ENCODE measurements at regions not wholly inside any gene's neighbourhood (a gene's known extent, or its start where the extent isn't known, plus 50 kb on each side); places are given as distances from the start of the nearest gene placed in this dataset.

DNA sequence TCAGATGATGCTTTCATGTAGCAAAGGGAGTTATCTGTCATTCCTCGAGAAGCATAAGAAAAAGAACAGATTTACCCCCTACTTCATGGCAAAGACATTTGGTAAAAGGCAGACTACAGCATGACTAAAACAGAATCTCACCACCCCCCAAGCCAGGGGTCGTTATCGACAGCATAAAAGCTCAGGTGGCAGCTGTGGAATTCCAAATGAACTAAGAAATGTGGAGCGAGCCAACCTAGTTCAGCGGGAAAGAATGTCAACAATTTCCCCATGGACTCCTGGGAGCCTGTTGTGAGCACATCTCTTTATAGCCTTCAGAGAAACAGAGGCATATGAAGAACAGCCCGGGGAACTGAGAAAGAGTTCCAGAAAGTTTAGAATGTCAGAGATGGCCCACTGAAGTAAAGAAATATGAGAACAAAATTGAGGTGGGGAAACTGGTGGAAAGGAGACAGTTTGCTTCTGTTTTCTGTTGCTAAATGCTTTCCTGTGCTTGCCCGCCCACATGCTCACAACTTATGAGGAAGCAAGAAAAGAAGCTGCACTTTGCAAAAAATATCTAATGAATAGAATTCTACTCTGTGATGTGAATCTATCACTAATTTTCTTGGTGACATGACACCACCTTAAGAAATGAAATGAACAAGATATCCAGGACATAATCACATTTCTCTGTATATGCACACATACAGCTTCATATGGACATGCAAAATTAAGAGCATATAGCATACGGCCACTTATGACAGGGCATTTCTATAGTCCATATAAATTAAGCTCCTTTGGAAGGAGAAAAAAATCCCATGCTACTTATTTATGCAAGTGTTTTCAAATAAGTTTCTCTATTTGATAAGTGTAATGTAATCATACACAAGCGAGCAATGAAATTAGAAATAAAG lies 135.3 kb upstream of the MID1 start:
- DNase-seq, result peak; percentile 6
- Mint-ChIP-seq H3K4me3 (ENCODE audit: low read depth, unreplicated experiment) (no peak overlapping the region), H3K4me1 (ENCODE audit: low read depth, unreplicated experiment) (peaks cover 23% of the 10 kb centered on the region), H3K27me3 (ENCODE audit: unreplicated experiment) (no peaks in the 10 kb centered on the region), H3K27ac (ENCODE audit: unreplicated experiment) (peak overlapping the region; percentile 23), H3K9me3 (ENCODE audit: low read depth, unreplicated experiment) (peaks cover 2% of the 10 kb centered on the region), H3K36me3 (ENCODE audit: insufficient read depth, unreplicated experiment) (no peaks in the 10 kb centered on the region)
- no TSS peak for BruUV-seq (replicated peaks)
- CTCF ChIA-PET, result interaction anchor here (1.8 kb wide), 1 partner anchor 345 kb away, joined by 10 read pairs; no protein-coding TSS in a partner anchor
- intact Hi-C loops (cut with micrococcal nuclease; ENCODE audit: unreplicated experiment), result loop anchor here (1.0 to 5.0 kb wide), 2 partner anchors 77 to 345 kb away; no protein-coding TSS in a partner anchor
- TF ChIP-seq, protein P1, sequence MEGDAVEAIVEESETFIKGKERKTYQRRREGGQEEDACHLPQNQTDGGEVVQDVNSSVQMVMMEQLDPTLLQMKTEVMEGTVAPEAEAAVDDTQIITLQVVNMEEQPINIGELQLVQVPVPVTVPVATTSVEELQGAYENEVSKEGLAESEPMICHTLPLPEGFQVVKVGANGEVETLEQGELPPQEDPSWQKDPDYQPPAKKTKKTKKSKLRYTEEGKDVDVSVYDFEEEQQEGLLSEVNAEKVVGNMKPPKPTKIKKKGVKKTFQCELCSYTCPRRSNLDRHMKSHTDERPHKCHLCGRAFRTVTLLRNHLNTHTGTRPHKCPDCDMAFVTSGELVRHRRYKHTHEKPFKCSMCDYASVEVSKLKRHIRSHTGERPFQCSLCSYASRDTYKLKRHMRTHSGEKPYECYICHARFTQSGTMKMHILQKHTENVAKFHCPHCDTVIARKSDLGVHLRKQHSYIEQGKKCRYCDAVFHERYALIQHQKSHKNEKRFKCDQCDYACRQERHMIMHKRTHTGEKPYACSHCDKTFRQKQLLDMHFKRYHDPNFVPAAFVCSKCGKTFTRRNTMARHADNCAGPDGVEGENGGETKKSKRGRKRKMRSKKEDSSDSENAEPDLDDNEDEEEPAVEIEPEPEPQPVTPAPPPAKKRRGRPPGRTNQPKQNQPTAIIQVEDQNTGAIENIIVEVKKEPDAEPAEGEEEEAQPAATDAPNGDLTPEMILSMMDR (IDR thresholded peaks at IDR 0.05; ENCODE audit: unreplicated experiment), result no peak

DNA sequence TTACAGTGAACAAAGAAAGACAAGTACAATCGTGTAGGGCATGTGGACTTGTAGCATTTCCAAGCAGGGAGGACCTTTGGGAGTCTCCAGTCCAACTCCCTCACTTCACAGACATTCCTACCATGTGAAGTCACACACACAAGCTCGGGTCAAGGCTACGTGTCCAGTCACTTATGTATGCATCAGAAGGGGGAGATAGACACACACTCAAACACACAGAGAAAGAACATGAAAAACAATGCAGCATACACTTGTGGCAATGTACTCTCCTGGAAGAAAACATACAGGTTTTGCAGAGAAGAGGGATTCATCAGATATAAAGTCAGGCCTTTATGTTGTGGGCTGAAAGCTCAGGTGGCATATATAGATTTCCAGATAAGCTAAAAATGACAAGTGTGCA lies 136.1 kb upstream of the MID1 start:
- Mint-ChIP-seq H3K4me3 (ENCODE audit: low read depth, unreplicated experiment) (no peak overlapping the region), H3K4me1 (ENCODE audit: low read depth, unreplicated experiment) (peaks cover 23% of the 10 kb centered on the region), H3K36me3 (ENCODE audit: insufficient read depth, unreplicated experiment) (no peaks in the 10 kb centered on the region), H3K27ac (ENCODE audit: unreplicated experiment) (no peak overlapping the region), H3K9me3 (ENCODE audit: low read depth, unreplicated experiment) (peaks cover 2% of the 10 kb centered on the region), H3K27me3 (ENCODE audit: unreplicated experiment) (no peaks in the 10 kb centered on the region)
- CTCF ChIA-PET, result interaction anchor here (1.8 kb wide), 1 partner anchor 345 kb away, joined by 10 read pairs; no protein-coding TSS in a partner anchor
- BruUV-seq (replicated peaks), result no TSS peak
- intact Hi-C loops (cut with micrococcal nuclease; ENCODE audit: unreplicated experiment), result loop anchor here (1.0 to 5.0 kb wide), 2 partner anchors 76 to 344 kb away; no protein-coding TSS in a partner anchor
- DNase-seq, result peak; percentile 38
- TF ChIP-seq, protein P1 (IDR thresholded peaks at IDR 0.05; ENCODE audit: unreplicated experiment), result no peak

DNA sequence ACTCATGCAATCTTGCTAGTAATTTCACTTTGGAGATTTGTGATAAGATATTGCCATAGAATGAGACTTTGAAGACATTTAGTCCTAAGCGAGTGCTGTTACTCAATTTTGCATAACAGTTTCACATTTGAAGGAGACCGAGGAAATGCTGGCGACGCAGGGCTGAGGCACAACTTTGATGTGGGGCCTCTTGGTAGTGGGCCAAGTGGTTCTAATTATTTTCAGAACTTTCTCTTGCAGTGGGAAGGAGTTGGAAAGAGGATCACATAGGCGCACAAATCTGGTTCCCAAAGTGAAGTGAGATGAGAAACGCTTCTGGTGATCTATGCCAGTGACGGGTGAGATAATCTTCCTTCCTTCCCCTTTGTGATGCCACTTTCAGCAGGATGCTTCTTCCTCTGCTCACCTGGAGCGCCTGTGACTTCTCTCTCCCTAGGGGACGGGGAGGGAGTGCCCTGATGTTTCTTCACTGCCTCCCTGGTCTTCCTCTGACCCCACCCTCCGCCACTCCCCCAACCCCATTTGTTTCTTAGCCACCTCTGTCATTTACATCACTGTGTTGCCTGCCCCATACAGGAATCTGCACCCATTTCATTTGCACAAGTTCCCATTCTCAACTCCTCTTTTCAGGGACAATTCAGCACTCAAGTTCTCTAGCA lies 138.9 kb upstream of the MID1 start:
- H3K27ac Mint-ChIP-seq (ENCODE audit: unreplicated experiment), result no peak overlapping the region
- CTCF ChIA-PET, result no interaction called here
- no TSS peak for BruUV-seq (replicated peaks)

DNA sequence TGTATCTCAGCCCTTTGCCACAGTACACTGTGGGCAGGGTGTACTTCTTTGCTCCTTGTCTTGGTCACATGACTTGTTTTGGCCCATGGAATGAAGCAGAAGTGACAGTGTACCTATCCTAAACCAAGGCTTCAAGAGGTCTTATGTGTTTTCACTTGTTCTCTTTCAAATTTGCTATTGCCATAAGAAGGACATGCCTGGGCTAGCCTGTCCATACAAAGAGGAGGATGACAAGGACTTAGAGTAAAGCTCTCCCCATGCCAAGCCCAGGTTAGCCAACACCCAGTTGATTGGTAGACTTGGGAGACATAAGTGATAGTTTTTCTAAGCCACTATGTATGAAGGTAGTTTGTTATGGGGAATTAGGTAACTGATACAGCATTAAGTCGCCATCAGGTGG lies 141.1 kb upstream of the MID1 start:
- no TSS peak for BruUV-seq (replicated peaks)
- no peaks in the 10 kb centered on the region for H3K27me3 Mint-ChIP-seq (ENCODE audit: unreplicated experiment)
- CTCF ChIA-PET, result no interaction called here
- intact Hi-C loops (cut with micrococcal nuclease; ENCODE audit: unreplicated experiment), result no loop called here
- TF ChIP-seq, protein P1 (IDR thresholded peaks at IDR 0.05; ENCODE audit: unreplicated experiment), result no peak
- peaks cover 6% of the 10 kb centered on the region for H3K4me1 Mint-ChIP-seq (ENCODE audit: low read depth, unreplicated experiment)
- H3K4me3 Mint-ChIP-seq (ENCODE audit: low read depth, unreplicated experiment), result no peak overlapping the region
- peaks cover 6% of the 10 kb centered on the region for H3K36me3 Mint-ChIP-seq (ENCODE audit: insufficient read depth, unreplicated experiment)
- H3K9me3 Mint-ChIP-seq (ENCODE audit: low read depth, unreplicated experiment), result no peaks in the 10 kb centered on the region
- no peak overlapping the region for H3K27ac Mint-ChIP-seq (ENCODE audit: unreplicated experiment)
- DNase-seq, result no peak

More for the DNA sequence above, 138.9 kb upstream of the MID1 start:
- DNase-seq, result no peak
- Mint-ChIP-seq H3K4me3 (ENCODE audit: low read depth, unreplicated experiment) (no peak overlapping the region), H3K9me3 (ENCODE audit: low read depth, unreplicated experiment) (no peaks in the 10 kb centered on the region), H3K36me3 (ENCODE audit: insufficient read depth, unreplicated experiment) (no peaks in the 10 kb centered on the region), H3K4me1 (ENCODE audit: low read depth, unreplicated experiment) (peaks cover 23% of the 10 kb centered on the region), H3K27me3 (ENCODE audit: unreplicated experiment) (no peaks in the 10 kb centered on the region)
- TF ChIP-seq, protein P1 (IDR thresholded peaks at IDR 0.05; ENCODE audit: unreplicated experiment), result no peak
- intact Hi-C loops (cut with micrococcal nuclease; ENCODE audit: unreplicated experiment), result loop anchor here (5.0 kb wide), 1 partner anchor 73 kb away; no protein-coding TSS in a partner anchor

Data from Calu3 (cell line).